Endodermal cell (in vitro differentiated cells): ENCODE measurements at regions not wholly inside any gene's neighbourhood (a gene's known extent, or its start where the extent isn't known, plus 50 kb on each side); places are given as distances from the start of the nearest gene placed in this dataset.

ENCODE experiments used
- DNase-seq: peaks from one replicate; pipeline ENCODE4 v3.0.0-alpha.2; 2017
- H3K27ac ChIP-seq: 2 replicates; pipeline ENCODE4 v1.5.1; 2013; ENCODE audit warnings: mild to moderate bottlenecking, low read depth, low read length, moderate library complexity
- H3K27me3 ChIP-seq: 2 replicates; pipeline ENCODE4 v1.6.1; 2013; ENCODE audit warnings: mild to moderate bottlenecking, low read length, moderate library complexity; ENCODE audit not compliant: insufficient read depth, control insufficient read depth, poor library complexity, severe bottlenecking
- H3K36me3 ChIP-seq: 2 replicates; pipeline ENCODE4 v1.7.0; 2013; ENCODE audit warnings: mild to moderate bottlenecking, low read length, moderate library complexity; ENCODE audit not compliant: control insufficient read depth, insufficient read depth
- H3K4me1 ChIP-seq: one replicate; pipeline ENCODE4 v1.7.0; 2013; ENCODE audit warnings: low read length; ENCODE audit not compliant: control insufficient read depth, insufficient read depth
- H3K4me3 ChIP-seq: 2 replicates; pipeline ENCODE4 v1.5.1; 2013; ENCODE audit warnings: mild to moderate bottlenecking, low read length, moderate library complexity
- H3K9ac ChIP-seq: 2 replicates; pipeline ENCODE4 v1.6.1; 2013; ENCODE audit warnings: mild to moderate bottlenecking, low read length, moderate library complexity; ENCODE audit not compliant: poor library complexity, severe bottlenecking; ENCODE audit errors: extremely low read depth
- H3K9me3 ChIP-seq: 2 replicates; pipeline ENCODE4 v1.6.1; 2013; ENCODE audit warnings: mild to moderate bottlenecking, low read length, moderate library complexity; ENCODE audit not compliant: control insufficient read depth
- H3K27ac Mint-ChIP-seq: 2 replicates; pipeline ENCODE4 v1.8.0; 2020; ENCODE audit warnings: mixed read lengths
- H3K27me3 Mint-ChIP-seq: 2 replicates; pipeline ENCODE4 v1.8.0; 2021; ENCODE audit warnings: mild to moderate bottlenecking, mixed read lengths; ENCODE audit not compliant: insufficient read depth
- H3K36me3 Mint-ChIP-seq: 2 replicates; pipeline ENCODE4 v1.8.0; 2020; ENCODE audit warnings: low read depth, mixed read lengths
- H3K4me1 Mint-ChIP-seq: 2 replicates; pipeline ENCODE4 v1.8.0; 2020; ENCODE audit warnings: mixed read lengths
- H3K4me3 Mint-ChIP-seq: 2 replicates; pipeline ENCODE4 v1.8.0; 2020; ENCODE audit warnings: mild to moderate bottlenecking, moderate library complexity, mixed read lengths
- H3K9me3 Mint-ChIP-seq: 2 replicates; pipeline ENCODE4 v1.8.0; 2020; ENCODE audit warnings: mild to moderate bottlenecking, mixed read lengths
- WGBS, 2 experiments: methylation state at CpG; one replicate each; pipeline versions ENCODE4 v1.1.5 to v1.1.7; 2013; ENCODE audit warnings: missing lambda C conversion rate in 2 of 2, mixed read lengths in 1 of 2; ENCODE audit not compliant: insufficient coverage in 1 of 2, insufficient read length in 1 of 2; 5-methylcytosine and 5-hydroxymethylcytosine counted together
- TF ChIP-seq, protein P1 (sequence below): fragments of 200-600 bp; sonication (generic); conservative IDR thresholded peaks from 2 replicates; pipeline ENCODE4 v1.5.0; 2021; ENCODE audit warnings: antibody characterized with exemption, mild to moderate bottlenecking

DNA sequence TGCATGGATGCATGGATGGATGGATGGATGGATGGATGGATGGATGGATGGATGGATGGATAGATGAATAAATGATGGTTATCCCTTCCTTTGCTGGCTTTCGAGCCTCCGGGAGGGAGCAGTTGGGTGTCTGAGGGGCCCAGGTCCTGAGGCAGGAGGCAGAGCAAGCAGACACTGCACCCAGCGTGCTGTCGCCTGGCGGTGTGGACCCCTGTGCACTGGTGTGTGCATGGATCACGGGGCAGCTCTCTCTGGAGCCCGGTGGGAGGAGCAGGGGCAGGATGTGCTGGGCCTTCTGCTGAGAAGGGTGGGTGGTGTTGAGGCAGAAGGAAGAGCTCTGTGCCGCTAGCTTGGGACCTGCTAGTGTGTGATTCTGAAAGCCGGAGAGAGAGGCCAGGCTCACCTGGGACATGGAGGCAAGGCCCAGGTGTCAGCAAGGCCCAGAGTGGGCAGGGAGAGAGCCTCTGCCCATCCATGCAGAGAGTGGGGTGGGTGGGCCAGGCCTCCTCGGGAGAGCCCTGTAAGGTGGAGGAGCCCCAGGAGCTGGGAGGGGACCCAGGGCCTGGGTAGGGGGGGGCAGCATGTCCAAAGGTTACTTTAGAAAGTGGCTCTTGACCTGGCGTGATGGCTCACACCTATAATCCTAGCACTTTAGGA is 254.4 kb downstream of the BRD1 start:
- no peaks in the 10 kb centered on the region for H3K36me3 ChIP-seq
- no peak overlapping the region for H3K4me3 Mint-ChIP-seq
- no peak overlapping the region for H3K27ac Mint-ChIP-seq
- H3K27me3 Mint-ChIP-seq, result no peaks in the 10 kb centered on the region
- no peak overlapping the region for H3K4me3 ChIP-seq
- H3K9me3 ChIP-seq, result no peaks in the 10 kb centered on the region
- WGBS, 2 experiments, result 87 to 97% methylated on average over 3 to 11 of the region's 11 CpGs
- H3K9ac ChIP-seq, result no peak overlapping the region
- H3K4me1 Mint-ChIP-seq, result no peaks in the 10 kb centered on the region
- DNase-seq, result no peak
- TF ChIP-seq, protein P1, sequence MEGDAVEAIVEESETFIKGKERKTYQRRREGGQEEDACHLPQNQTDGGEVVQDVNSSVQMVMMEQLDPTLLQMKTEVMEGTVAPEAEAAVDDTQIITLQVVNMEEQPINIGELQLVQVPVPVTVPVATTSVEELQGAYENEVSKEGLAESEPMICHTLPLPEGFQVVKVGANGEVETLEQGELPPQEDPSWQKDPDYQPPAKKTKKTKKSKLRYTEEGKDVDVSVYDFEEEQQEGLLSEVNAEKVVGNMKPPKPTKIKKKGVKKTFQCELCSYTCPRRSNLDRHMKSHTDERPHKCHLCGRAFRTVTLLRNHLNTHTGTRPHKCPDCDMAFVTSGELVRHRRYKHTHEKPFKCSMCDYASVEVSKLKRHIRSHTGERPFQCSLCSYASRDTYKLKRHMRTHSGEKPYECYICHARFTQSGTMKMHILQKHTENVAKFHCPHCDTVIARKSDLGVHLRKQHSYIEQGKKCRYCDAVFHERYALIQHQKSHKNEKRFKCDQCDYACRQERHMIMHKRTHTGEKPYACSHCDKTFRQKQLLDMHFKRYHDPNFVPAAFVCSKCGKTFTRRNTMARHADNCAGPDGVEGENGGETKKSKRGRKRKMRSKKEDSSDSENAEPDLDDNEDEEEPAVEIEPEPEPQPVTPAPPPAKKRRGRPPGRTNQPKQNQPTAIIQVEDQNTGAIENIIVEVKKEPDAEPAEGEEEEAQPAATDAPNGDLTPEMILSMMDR, result no peak
- no peaks in the 10 kb centered on the region for H3K27me3 ChIP-seq
- H3K9me3 Mint-ChIP-seq, result no peaks in the 10 kb centered on the region
- H3K27ac ChIP-seq, result no peak overlapping the region
- no peaks in the 10 kb centered on the region for H3K4me1 ChIP-seq
- H3K36me3 Mint-ChIP-seq, result no peaks in the 10 kb centered on the region

DNA sequence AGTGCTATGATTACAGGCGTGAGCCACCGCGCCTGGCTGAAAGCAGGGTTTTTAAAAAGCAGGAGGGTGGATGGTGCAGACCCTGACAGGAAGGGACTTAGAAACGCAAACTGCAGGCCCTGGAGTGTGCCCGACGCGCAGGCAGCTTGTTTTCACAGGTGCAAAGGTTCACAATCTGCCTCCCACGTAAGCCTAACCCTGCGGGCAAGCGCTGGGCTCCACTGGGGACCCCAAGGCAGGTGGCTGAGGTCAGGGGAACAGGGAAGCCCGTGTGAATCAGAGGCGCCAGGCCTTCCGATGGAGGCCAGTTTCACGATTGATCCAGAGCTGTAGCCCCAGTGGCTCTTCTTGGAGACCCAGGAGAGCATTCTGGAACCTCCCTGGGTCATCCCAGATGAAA is 256.3 kb downstream of the BRD1 start:
- Mint-ChIP-seq H3K27me3 (no peaks in the 10 kb centered on the region), H3K27ac (no peak overlapping the region), H3K4me1 (no peaks in the 10 kb centered on the region), H3K4me3 (no peak overlapping the region), H3K9me3 (no peaks in the 10 kb centered on the region), H3K36me3 (no peaks in the 10 kb centered on the region)
- WGBS, 2 experiments, result 92 to 97% methylated on average over 13 to 14 of the region's 14 CpGs
- Histone ChIP-seq H3K27ac (no peak overlapping the region), H3K9me3 (no peaks in the 10 kb centered on the region), H3K36me3 (no peaks in the 10 kb centered on the region), H3K4me3 (no peak overlapping the region), H3K27me3 (no peaks in the 10 kb centered on the region), H3K4me1 (no peaks in the 10 kb centered on the region), H3K9ac (no peak overlapping the region)
- peak; percentile 27 for DNase-seq
- TF ChIP-seq, protein P1, result no peak

DNA sequence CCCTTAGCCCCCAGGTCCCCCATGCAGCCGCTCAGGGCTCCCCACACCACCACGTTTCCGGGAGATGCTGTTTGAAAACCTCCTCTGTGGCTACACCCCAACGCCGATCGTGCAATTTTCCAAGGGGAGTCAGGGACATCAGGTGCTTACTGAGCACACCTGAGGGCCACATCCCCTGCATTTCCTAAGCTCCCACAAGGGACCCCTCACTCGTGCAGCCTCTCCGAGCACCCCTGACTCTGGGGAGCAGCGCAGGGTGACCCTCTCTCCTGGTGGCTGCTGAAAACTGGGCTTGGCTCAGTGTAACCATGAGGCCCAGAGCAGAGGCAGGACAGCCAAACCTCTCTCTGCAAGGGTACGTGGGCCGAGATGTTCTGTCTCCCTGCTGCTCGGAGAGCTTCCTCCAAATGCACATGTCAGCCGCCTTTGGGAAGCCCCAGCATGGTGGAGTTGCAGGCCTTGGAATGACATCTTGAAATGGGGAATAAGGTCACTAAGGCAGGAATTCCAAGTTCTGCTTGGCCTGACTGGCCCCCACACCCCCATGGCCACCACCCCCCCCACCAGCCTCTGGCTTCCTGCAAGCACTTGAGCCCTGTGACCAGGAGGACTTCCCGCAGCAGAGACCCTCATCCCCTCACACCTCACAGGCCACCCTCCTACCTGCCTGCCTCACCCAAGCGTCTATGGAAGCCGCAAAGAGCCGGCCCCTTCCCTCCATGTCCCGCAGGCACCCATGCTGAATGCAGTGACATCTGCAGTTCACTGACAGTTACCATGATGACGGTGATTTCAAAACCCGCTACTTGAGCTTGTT is 257.4 kb downstream of the BRD1 start:
- H3K27ac ChIP-seq, result no peak overlapping the region
- H3K4me3 Mint-ChIP-seq, result no peak overlapping the region
- no peak overlapping the region for H3K4me3 ChIP-seq
- H3K36me3 ChIP-seq, result no peaks in the 10 kb centered on the region
- peak; percentile 46 for DNase-seq
- no peaks in the 10 kb centered on the region for H3K4me1 ChIP-seq
- H3K9me3 Mint-ChIP-seq, result no peaks in the 10 kb centered on the region
- no peaks in the 10 kb centered on the region for H3K36me3 Mint-ChIP-seq
- WGBS, 2 experiments, result 86 to 93% methylated on average over 8 to 20 of the region's 20 CpGs
- H3K27me3 ChIP-seq, result no peaks in the 10 kb centered on the region
- H3K27ac Mint-ChIP-seq, result no peak overlapping the region
- TF ChIP-seq, protein P1, result no peak
- H3K27me3 Mint-ChIP-seq, result no peaks in the 10 kb centered on the region
- no peaks in the 10 kb centered on the region for H3K9me3 ChIP-seq
- H3K4me1 Mint-ChIP-seq, result no peaks in the 10 kb centered on the region
- no peak overlapping the region for H3K9ac ChIP-seq
